GM18873 (cell line): ENCODE measurements at regions not wholly inside any gene's neighbourhood (a gene's known extent, or its start where the extent isn't known, plus 50 kb on each side); places are given as distances from the start of the nearest gene placed in this dataset.
"Not testable (repeated sequence)": the region's sequence is repeated elsewhere in the genome, so short reads cannot be mapped to it uniquely, and the experiment has no call there.

Experiments
- ATAC-seq: cut with Tn5 transposase; IDR thresholded peaks from one replicate; pipeline ENCODE4 v1.9.1; 2021; ENCODE audit warnings: mild to moderate bottlenecking, moderate library complexity, moderate number of reproducible peaks; ENCODE audit not compliant: unreplicated experiment, low FRiP score

DNA sequence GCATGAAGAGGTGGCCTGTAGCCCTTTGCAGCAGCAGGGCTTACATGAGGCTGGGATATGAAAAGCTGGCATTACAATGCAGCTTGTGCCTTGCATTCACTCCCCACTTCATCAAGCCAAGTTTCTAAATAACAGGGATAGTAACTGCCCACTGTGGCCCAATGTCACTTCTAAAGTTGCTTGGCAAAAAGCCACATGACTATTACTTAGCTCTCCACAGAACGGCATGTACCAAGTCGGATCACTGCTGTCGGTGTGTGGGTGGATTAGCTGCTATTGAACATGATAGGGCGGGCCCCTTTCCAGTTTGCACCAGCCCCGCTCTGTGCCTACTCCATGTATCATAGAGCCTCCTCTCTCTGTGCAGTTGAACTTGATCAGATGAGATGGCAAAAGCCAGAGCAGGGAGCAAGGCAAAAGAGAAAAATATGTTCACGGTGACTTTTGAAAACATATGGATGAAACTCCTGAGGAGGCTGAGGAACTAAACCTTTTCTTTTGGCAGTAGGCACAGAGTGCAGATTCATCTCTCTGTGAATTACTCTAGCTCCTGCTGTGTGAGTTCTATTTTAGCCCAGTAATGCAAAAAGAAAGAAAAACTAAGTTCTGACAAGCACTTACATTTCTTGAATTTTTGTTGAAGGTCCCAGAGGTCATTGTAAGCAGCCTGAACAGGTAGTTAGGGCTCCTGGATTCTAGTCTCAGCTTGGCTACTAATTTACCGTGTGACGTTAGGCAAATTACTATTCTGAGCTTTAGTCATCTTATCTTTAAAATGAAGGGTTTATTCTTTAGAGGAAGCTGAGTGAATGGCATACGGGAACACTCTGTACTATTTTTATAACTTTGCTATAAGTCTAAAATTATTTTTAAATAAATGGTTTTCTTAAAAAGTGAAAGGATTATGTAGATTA, 125.6 kb upstream of the NBPF9 start:
- not testable (repeated sequence) for ATAC-seq

DNA sequence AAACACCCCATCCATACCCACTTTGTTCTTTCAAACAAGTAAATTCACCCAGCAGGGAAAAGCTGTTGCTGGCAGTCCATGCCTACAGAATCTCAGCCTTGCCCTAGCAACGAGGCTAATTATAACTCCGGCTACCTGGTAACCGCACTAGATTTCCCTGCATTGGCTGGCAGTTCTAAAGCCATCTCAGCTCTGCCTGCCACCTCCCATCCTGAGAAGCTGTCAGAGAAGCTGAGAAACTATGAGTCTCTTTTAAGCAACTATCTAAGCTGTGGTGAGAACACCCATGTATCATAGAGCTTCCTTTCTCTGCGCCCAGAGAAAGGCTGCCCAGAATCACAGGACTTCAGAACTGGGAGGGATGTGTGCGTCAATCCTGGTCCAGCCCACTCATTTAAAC, 126.5 kb upstream of the NBPF9 start:
- not testable (repeated sequence) for ATAC-seq

DNA sequence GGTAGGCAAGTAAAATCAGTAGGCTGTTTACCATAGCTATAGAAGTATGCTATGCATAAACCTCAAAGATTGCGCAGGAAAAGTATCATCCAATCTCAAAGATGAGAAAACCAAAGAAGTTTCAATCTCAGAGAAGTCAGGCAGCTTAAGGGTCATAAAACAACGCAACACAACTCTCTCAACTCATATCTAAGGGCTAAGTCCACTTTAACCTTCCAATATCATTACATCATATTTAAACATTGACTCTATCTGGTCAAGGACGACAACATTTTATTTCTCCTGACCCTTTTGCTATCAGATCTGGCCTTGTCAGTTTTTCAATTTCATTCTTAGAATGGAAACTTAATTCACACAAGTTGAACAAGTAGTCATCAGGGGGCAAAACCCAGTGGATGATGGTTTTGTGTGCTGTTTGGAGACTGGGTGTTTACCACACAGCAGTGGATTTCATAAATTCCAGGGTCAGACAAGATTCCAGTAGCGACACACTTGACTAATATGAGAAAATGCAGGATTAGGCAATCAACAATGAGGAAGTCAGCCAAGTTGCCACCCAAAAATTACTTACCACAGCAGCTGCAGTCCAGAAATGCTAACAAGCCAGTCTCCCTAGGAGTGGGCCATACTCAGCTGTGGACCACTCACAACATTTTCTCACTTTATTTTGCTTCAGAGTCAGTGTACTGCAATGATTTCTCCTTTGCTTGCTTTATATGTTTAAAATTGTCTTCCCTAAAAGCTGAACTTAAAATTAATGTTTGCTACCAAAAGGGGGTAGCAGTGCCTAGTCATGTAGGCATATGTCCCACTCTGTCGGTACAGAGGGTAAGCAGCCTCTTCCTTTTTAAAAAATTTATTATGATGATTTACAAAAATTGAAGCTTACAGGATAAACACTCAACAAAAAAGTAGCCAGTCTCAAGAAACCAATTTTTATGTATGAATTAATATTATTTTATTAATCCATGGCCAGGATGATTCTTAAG, 131.9 kb upstream of the NBPF9 start:
- ATAC-seq = not testable (repeated sequence)

DNA sequence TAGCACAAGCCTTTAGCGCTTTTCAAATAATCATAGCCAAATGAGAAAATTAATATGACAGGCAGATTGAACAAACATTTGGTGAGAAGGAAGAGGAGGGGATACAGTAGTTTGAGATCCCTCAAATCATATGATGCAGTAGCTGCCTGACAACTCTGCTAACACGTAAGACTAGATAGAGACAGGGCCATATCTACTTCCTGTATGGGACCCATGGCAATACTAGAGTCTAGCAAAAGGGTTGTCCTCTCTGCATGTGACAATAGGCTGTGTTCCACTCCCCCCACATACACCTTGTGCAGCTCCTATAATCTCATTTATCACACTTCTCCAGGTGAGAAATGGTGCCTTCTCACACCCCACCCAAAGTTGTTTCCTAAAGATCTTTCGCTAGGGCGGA, 134.2 kb upstream of the NBPF9 start:
- ATAC-seq = not testable (repeated sequence)

DNA sequence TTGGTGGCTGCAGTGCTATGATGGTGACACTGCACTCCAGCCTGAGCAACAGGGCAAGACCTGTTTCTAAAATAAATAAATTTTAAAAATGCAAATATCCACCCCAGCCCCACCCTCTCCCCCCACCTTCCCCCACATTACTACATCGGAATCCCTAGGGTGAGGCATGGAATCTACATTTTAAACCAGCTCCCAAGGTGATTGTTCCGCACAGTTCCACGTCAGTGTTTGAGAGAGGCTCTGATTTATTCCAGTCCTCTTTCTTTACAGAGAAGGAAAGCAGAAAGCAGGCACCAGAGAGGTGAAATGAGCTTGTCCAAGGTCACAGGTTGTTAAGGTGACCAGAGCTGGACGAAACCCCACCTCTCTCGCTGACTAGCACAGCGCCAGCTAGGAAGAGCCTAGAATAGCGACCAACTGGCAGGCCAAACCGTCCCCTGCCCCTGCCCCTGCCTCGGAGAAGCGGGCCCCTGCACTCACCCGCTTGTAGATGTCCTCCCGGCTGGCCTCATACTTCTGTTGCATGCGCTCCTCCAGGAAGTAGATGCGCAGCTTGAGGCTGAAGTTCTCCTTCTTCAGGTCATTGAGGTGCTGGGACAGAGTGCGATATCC, 136.7 kb upstream of the NBPF9 start:
- not testable (repeated sequence) for ATAC-seq

DNA sequence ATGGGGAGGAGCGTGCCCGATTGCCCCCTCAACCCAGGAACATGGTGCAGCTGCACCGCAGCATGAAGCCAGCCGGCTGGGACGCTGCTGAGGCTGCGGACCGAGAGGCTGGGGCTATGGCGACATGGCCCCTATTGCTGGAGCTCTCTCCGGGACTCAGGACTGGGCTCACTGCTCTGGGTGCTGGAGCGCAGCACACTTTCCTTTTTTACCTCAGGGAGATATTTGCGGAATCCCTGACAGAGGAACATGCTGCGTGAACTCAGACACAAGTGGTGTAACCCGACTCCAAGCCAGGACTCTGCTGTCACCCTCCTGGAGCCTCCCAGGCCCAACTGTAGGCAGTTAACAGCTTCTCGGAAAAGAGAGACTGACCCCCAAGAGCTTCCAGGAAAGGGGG, 137.2 kb upstream of the NBPF9 start:
- ATAC-seq = not testable (repeated sequence)

DNA sequence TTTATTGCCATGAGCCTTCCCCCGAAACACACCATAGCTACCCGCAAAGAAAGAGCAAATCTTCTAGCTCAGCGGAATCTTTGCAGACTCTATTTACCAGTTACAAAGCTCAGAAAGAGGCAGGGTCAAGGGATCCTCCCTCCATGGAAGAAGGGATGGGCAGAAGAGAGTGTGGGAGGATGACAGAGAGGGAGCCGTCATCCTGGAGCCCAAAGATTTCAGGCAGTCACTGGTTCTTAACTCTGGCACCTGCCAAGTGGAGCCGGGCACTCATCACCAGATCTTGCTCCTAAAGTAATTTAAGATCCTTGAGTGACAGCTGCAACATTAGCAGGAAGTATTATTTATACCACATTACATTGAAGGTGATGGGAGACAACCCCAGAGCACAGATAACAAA, 137.9 kb upstream of the NBPF9 start:
- ATAC-seq = not testable (repeated sequence)

DNA sequence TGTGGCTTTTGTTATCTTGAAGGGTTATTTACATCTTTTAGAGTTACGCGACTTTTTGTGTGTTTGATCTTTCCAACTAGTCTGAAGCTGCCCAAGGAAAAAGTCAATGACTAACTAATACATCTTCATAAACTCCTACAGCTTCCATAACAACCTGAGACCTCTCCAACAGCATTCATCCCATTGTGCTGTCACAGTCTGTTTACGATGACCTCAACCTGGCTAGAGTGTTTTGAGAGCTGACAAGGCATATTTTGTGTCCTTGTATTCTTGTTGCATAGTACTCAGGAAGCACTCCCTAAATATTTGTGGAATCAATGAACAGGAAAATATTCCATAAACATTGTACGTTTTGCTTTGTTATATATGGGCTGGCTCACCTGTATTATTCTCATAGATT, 140.2 kb upstream of the NBPF9 start:
- ATAC-seq = not testable (repeated sequence)

DNA sequence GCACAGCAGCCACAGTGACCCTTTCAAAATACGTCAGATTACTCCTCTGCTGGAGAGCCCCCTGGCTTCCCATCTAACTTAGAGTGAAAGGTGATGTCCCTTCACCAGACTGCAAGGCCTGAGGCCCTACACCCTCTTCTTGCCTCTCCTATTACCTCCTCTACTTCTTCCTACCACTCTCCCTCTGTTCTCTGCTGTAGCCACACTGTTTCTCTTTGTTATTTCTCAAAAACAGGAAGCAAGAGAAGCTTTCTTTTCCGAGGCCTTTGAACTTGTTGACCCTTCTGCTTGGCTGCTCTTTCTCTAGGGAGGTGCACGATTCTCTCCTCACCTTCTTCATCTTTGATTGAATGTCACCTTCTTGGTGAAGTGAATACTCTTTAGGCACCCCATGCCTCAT, 141.3 kb upstream of the NBPF9 start:
- not testable (repeated sequence) for ATAC-seq

DNA sequence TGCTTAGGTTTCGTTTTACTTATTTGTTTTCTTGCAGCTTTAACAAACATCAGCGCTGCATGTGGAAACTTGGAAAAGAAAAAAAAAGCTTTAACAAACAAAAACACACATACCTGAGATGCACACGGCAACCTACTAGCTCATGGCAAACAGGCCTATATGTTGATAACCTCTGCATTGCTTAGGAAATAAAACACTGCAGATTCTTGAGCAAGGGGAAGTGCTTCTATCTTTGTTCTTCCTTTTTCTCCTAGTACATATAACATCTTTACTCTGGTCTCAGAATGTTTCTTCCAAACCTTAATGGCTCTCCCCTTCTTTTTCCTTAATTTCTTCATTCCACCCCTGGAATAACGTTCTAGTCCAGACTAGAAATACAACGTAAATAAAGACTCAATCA, 142.9 kb upstream of the NBPF9 start:
- ATAC-seq = not testable (repeated sequence)

DNA sequence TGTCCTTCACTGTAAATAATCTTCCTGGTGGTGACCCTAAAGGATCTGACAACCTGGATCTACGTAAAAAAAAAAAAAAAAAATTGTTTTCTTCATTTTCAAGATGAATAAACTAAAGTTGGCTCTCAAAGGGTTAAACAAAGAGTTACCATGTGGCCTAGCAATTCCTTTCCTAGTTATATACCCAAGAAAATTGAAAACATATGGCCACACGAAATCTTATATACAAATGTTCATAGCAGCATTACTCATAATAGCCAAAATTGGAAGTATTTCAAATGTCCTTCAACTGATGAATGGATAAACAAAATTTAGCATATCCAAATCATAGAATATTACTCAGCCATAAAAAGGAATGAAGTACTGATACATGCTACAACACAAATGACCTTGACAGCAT, 145.3 kb upstream of the NBPF9 start:
- ATAC-seq = not testable (repeated sequence)

DNA sequence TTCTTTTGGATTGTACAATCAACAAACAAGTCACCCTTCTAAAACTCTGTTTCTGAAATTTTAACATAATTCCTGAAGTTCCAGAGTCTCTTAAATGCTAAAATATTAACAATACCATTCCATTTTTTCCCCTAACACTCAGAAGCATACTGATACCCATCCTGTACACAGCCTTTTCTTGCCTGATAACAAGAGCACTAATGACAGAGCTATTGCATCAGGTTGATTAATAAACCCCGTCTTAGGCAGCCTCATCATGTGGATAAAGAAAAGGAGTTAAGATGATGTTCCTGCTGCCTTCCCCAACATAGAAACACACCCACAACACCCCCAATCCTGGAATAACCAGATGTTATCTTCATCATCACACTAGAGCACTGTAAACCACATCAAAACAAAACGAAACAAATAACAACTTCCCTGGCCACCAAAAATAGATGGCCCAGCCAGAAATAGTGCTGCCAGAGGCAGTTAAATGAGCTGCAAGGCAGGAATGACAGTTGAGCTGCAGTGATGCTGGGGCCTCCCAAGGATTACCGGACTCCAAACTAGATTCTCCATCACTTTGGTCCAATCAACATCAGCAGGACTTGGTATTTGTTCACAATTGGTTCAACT, 146.6 kb upstream of the NBPF9 start:
- ATAC-seq = not testable (repeated sequence)

DNA sequence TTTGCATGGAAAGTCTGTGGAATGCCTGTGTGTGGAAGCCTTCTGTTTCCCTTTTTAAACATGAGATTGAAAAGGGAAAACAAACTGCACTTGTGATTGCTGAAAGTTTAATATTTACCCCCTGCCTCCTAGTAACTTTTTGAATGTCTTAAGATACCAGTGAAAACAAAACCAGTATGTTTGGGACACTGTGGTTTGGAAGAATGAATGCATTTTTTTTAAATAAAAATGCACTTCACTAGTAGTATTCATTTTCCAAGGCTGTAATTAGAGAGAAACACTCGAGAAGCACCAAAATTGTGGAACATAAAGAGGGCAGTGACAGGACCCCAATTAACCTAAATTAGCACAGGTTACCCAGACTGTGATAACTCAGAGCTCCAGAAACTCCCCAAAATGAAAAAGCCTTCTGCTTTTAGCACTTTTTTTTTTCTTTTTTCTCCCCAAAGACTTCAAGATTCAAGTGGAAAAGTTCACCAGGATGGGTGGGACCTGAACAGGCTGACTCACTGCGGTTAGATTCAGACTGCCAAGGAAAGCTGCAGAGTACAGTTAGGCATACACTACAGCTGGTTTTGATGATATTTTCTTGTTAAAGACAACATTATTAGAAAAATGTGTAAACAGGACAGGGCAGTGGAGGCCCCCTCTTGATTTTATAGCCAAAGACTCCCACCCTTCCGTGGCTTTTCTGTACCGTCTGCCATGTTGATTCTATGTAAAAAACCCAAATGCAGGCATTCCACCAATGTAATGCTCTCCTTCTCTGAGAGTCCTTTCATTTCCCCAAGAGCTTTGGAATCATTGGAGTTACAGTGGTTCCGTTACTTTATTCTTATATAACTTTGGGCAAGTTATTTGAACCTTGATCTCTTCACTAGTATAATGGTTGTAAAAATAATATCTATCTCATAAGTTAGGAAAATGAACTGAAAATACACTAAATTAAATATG, 151.8 kb upstream of the NBPF9 start:
- not testable (repeated sequence) for ATAC-seq

DNA sequence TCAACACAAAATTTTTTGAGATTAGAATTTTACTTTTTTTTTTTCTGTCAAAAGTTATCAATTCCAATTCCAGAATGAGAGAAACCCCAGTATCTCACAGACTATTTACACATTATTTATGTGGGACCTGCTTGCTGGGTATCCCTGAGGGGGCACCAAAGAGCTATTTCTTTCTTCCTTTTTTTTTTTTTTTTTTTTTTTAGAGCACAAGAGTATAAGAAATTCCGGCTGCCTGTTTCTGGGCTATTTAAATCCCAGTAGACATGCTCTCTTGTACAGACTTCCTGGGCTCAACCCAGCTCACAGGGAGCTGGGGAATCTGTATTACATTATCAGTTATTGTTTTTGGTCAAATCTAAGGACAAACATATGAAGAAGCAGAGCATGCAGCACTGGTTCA, 156.9 kb upstream of the NBPF9 start:
- ATAC-seq = not testable (repeated sequence)

DNA sequence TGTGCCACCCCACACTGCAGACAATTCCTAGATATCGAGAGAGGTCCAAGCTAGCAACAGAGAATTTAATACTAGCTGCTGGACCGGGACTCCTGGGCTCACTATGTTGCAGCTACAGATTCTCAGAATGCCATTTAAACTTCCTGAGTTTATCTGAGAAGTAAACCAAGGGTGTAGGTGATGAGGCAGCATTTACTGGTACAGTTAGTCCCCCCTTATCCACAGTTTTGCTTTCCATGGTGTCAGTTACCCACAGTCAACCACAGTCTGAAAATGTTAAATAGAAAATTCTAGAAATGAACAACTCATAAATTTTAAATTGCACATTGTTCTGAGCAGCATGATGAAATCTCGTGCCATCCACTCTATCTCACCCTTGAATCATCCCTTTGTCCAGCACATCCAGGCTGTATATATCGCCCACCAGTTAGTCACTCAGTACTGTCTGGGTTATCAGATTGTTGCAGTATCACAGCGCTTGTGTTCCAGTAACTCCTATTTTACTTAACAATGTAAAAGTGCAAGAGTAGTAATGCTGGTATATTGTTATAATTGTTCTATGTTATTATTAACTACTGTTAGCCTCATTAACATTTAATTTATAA, 157.5 kb upstream of the NBPF9 start:
- not testable (repeated sequence) for ATAC-seq

DNA sequence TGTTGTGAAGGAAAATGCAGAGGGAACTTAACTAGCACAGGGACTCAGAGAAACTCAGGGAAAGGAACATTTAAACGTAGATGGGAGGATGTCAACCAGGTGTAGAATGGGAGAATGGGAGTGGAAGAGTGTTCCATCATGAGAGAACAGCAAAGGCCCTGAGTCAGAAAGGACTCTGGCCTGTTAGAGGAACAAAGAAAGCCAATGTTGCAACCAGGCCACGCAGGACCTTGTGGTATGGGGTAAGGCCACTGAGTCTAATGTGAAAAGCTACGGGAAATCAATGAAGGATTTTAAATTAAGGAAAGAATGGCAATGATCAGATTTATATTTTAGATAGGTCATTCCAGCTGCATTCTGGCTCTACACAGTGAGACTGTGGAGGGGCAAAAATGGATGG, 163.9 kb upstream of the NBPF9 start:
- not testable (repeated sequence) for ATAC-seq

DNA sequence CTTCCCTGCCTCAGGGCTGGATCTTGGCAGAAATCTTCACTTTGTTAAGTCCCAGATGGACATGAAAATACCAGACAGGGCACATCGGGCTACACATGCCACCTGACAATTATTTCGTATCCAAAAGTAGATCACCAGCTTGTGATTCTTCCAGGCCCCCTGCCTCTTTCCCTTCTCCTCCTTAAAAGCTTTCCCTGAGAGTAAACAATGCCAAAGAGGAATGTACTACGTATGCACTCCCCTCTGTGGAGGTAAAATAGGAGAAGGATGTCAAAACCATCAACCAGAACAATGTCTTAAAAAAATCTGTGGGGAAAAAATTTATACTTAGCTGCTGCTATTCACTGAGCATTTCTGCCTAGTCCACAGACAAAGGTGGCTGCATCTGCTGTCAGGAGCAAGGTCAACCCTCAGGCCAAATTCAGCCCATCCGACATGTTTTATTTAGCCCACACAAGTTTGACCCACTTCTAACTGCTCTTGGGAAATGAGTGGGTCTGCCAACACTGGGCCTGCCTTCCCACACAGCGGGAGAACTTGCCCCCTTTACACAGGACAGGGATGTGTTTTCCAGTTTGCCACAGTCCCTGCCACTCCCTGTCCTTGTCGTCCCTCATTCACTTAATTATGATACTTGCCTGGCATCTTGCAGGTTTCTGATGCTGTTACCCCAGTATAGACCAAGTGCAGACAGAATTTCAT, 165.8 kb upstream of the NBPF9 start:
- not testable (repeated sequence) for ATAC-seq

DNA sequence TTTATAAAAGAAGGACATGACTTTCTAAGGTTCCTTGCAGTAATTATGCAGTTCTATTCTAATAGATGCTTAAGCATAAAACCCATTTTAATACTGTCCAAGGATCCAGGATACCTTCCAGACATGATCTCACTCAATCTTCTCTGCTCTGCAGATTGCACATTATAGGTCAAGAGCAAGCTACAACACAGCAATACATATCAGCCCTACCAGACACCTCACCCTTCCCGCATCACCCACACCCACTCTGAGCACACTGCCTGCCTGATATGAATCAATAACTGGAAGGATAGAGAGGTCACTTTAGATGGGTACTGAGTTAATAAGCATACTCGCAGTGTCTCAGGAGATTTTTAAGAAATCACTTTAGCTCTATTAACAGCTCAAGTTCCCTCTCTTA, 166.5 kb upstream of the NBPF9 start:
- not testable (repeated sequence) for ATAC-seq
